ENCODE measurements at regions not wholly inside any gene's neighbourhood (a gene's known extent, or its start where the extent isn't known, plus 50 kb on each side); places are given as distances from the start of the nearest gene placed in this dataset.

DNA sequence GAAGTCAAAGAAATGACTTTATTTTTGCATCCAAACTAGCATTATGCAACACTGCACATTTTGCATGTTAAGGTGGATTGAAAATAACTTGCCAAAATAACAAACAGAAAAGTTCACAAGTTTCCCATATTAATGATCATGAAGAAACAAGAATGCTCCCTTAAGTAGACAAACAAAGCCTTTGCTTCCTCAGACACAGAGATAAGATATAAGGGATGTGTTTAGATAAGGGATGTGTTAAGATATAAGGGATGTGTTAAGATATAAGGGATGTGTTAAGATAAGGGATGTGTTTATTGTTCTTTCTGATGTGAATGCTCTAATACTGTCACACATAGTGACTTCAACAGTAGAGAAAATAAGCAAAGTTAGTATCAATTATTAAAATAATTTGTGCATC lies 174.8 kb downstream of the GABRG2 start:
- H3K4me1 ChIP-seq (ENCODE audit: control insufficient read depth, extremely low read depth, insufficient read depth, low read length) = no peaks in the 10 kb centered on the region
- no peaks in the 10 kb centered on the region for H3K27me3 ChIP-seq (ENCODE audit: control insufficient read depth in 2 of 2, insufficient read depth in 2 of 2, low read length in 2 of 2)
- CTCF ChIA-PET = no interaction called here
- H3K36me3 ChIP-seq (ENCODE audit: control insufficient read depth in 2 of 2, extremely low read depth in 1 of 2, insufficient read depth in 2 of 2, low read length in 2 of 2) = no peaks in the 10 kb centered on the region
- H3K27ac ChIP-seq (ENCODE audit: insufficient read depth, low read depth, low read length) = no peak overlapping the region
- no peak overlapping the region for H3K9ac ChIP-seq (replicated peaks; ENCODE audit: extremely low read depth, insufficient read depth, low read length)
- no peaks in the 10 kb centered on the region for H3K9me3 ChIP-seq (replicated peaks; ENCODE audit: control insufficient read depth, insufficient read depth, low read length)
- BruUV-seq (replicated peaks) = no TSS peak
- no peaks in the 10 kb centered on the region for H4K20me1 ChIP-seq (replicated peaks; ENCODE audit: control insufficient read depth, extremely low read depth, insufficient read depth, low read length)
- H3K4me3 ChIP-seq (replicated peaks in 1 of 3; ENCODE audit: insufficient read depth in 1 of 3, low read depth in 1 of 3, low read length in 3 of 3) = no peak overlapping the region
- DNase-seq (ENCODE audit: low read depth, low spot score) (no peak), FAIRE-seq (no peak)
- POLR2A ChIA-PET = no interaction called here
- dilution Hi-C loops (cut with MboI; ENCODE audit: extremely low pct_ligation_motif_present, low sequenced_read_pairs) = no loop called here
- intact Hi-C loops (cut with micrococcal nuclease) = no loop called here
- TF ChIP-seq EZH2 (IDR thresholded peaks at IDR 0.05; ENCODE audit: borderline replicate concordance, low read depth, low read length, severe bottlenecking) (no peak), CTCF (IDR thresholded peaks at IDR 0.05; ENCODE audit: extremely low read depth in 1 of 2, insufficient read depth in 1 of 2, low read depth in 1 of 2, low read length in 2 of 2) (no peak), JUN (IDR thresholded peaks at IDR 0.05; ENCODE audit: borderline replicate concordance, insufficient read depth, insufficient read length, low read depth) (no peak), MAX (IDR thresholded peaks at IDR 0.05; ENCODE audit: insufficient read depth, insufficient read length) (no peak), GATA2 (IDR thresholded peaks at IDR 0.05; ENCODE audit: insufficient read depth, insufficient read length, low read depth, low read length) (no peak), FOS (IDR thresholded peaks at IDR 0.05; ENCODE audit: borderline replicate concordance, insufficient read depth, low read length) (no peak), POLR2A (IDR thresholded peaks at IDR 0.05; ENCODE audit: low read depth, low read length) (no peak), POLR2AphosphoS5 (IDR thresholded peaks at IDR 0.05; ENCODE audit: insufficient read depth, low read depth, low read length) (no peak), MYC (IDR thresholded peaks at IDR 0.05; ENCODE audit: low read depth, low read length) (no peak)
- no peaks in the 10 kb centered on the region for H3K79me2 ChIP-seq (ENCODE audit: control insufficient read depth, insufficient read depth, low read length)
- H2AFZ ChIP-seq (ENCODE audit: low read depth, low read length) = no peak overlapping the region
- H3K4me2 ChIP-seq (ENCODE audit: insufficient read depth, low read length) = no peak overlapping the region
- no peaks in the 10 kb centered on the region for H3K9me1 ChIP-seq (replicated peaks; ENCODE audit: control insufficient read depth, extremely low read depth, insufficient read depth, low read length)

Measured in endothelial cell of umbilical vein (primary cell).